K562 (cell line): ENCODE measurements at regions not wholly inside any gene's neighbourhood (a gene's known extent, or its start where the extent isn't known, plus 50 kb on each side); places are given as distances from the start of the nearest gene placed in this dataset.

Experiments used
- ATAC-seq: fragments of 200-7000 bp; cut with Tn5 transposase; 3 replicates; pipeline ENCODE4 v1.9.1; 2020; ENCODE audit warnings: moderate library complexity
- BruUV-seq: library from RNA; stranded (reverse); fragments of 400-500 nt; replicated peaks from 2 replicates; lab custom pipeline; 2021; lab: Mats Ljungman, UMichigan
- CTCF ChIA-PET: fragments of 300-600 bp; formaldehyde crosslinking; extraction: SDS; loops from one replicate; lab custom pipeline; 2021; ENCODE audit warnings: low intra/inter-chr PET ratio; lab: Yijun Ruan, JAX
- POLR2A ChIA-PET: fragments of 300-600, 350-650 bp; sonication (Branson Sonifier 250); formaldehyde crosslinking; extraction: SDS; loops from one replicate; lab custom pipeline; 2021; ENCODE audit warnings: antibody characterized with exemption, inconsistent platforms; lab: Yijun Ruan, JAX
- DNase-seq, 4 experiments: peaks; one replicate each; pipeline versions ENCODE4 v3.0.0 to v3.0.0-alpha.2; 2011 to 2018; ENCODE audit warnings: low spot score in 3 of 4, mixed read lengths in 3 of 4; ENCODE audit errors: extremely low read depth in 1 of 4
- FAIRE-seq: peaks from 2 replicates; lab custom pipeline; 2011; peaks lifted over from hg19 to GRCh38; lab: Jason Lieb, UNC
- H2AFZ ChIP-seq: 2 replicates; pipeline ENCODE4 v1.6.0; 2011; ENCODE audit warnings: low read depth, low read length, control low read depth, inconsistent platforms
- H3K27ac ChIP-seq: fragments of 200-600 bp; 3 replicates; pipeline ENCODE4 v1.8.0; 2011; ENCODE audit warnings: low read depth, mild to moderate bottlenecking, control low read depth, inconsistent platforms, low read length, moderate library complexity, mixed read lengths; ENCODE audit errors: extremely low read depth
- H3K27me3 ChIP-seq, 2 experiments: fragments of 300-600 bp in 1 of 2; 2 replicates in 1 of 2; 3 replicates in 1 of 2; pipeline versions ENCODE4 v1.6.0 to v1.8.0; 2011; ENCODE audit warnings: inconsistent platforms in 2 of 2, low read length in 2 of 2, mild to moderate bottlenecking in 1 of 2, mixed read lengths in 1 of 2, moderate library complexity in 1 of 2; ENCODE audit not compliant: control insufficient read depth in 2 of 2, insufficient read depth in 2 of 2
- H3K36me3 ChIP-seq: fragments of 300-600 bp; 3 replicates; pipeline ENCODE4 v1.8.0; 2011; ENCODE audit warnings: mild to moderate bottlenecking, low read length, inconsistent platforms; ENCODE audit not compliant: control insufficient read depth, insufficient read depth
- H3K4me1 ChIP-seq, 2 experiments: fragments of 200-600 bp in 1 of 2; replicated peaks in 1 of 2; 2 replicates in 1 of 2; 3 replicates in 1 of 2; pipeline versions ENCODE4 v1.5.1 to v1.8.0; 2011; ENCODE audit warnings: inconsistent platforms in 2 of 2, low read length in 2 of 2, mild to moderate bottlenecking in 1 of 2, mixed read lengths in 1 of 2, moderate library complexity in 1 of 2; ENCODE audit not compliant: control insufficient read depth in 2 of 2, insufficient read depth in 2 of 2
- H3K4me2 ChIP-seq: 2 replicates; pipeline ENCODE4 v1.6.1; 2011; ENCODE audit warnings: low read length, control low read depth, inconsistent platforms, mixed read lengths; ENCODE audit not compliant: insufficient read depth
- H3K4me3 ChIP-seq: fragments of 200-600 bp; sonication (generic), shearing (Covaris generic); 2 replicates; pipeline ENCODE4 v1.5.1; 2016; ENCODE audit warnings: control low read depth, inconsistent platforms
- H3K79me2 ChIP-seq: fragments of 200-600 bp; 3 replicates; pipeline ENCODE4 v1.8.0; 2011; ENCODE audit warnings: low read length, inconsistent platforms; ENCODE audit not compliant: control insufficient read depth, insufficient read depth
- H3K9ac ChIP-seq, 2 experiments: 2 replicates each; pipeline versions ENCODE4 v1.6.0 to v1.6.1; 2011; ENCODE audit warnings: low read depth in 2 of 2, low read length in 2 of 2, control low read depth in 1 of 2, inconsistent platforms in 1 of 2, mild to moderate bottlenecking in 1 of 2, mixed read lengths in 1 of 2; ENCODE audit not compliant: insufficient read depth in 1 of 2
- H3K9me1 ChIP-seq: one replicate; pipeline ENCODE4 v1.6.0; 2011; ENCODE audit warnings: inconsistent platforms, mild to moderate bottlenecking, low read length, moderate library complexity; ENCODE audit not compliant: control insufficient read depth, insufficient read depth
- H3K9me3 ChIP-seq: replicated peaks from 2 replicates; pipeline ENCODE4 v1.5.1; 2011; ENCODE audit warnings: low read depth, low read length, inconsistent platforms; ENCODE audit not compliant: control insufficient read depth, insufficient read depth
- H4K20me1 ChIP-seq: replicated peaks from 2 replicates; pipeline ENCODE4 v1.6.1; 2011; ENCODE audit warnings: low read length, inconsistent platforms, mixed read lengths; ENCODE audit not compliant: control insufficient read depth, insufficient read depth
- ATF3 ChIP-seq, 2 experiments: fragments of 450-650 bp in 1 of 2; sonication (generic) in 1 of 2; formaldehyde crosslinking in 1 of 2; IDR thresholded peaks in 1 of 2; conservative IDR thresholded peaks in 1 of 2; 2 replicates each; pipeline versions ENCODE4 v1.6.1 to v1.8.1; 2016 to 2023; ENCODE audit warnings: mild to moderate bottlenecking in 2 of 2, moderate library complexity in 2 of 2, inconsistent platforms in 1 of 2, missing genetic modification reagents in 1 of 2
- BRD4 ChIP-seq: fragments of 200-600 bp; sonication (generic); IDR thresholded peaks from 2 replicates; pipeline ENCODE4 v1.6.1; 2017; ENCODE audit warnings: inconsistent platforms
- PRDM10 ChIP-seq: fragments of 450-650 bp; IDR thresholded peaks from 2 replicates; pipeline ENCODE4 v1.6.1; 2018; ENCODE audit not compliant: partially characterized antibody
- RAD51 ChIP-seq: fragments of 450-650 bp; IDR thresholded peaks from 2 replicates; pipeline ENCODE4 v1.7.1; 2016; ENCODE audit warnings: low read depth, mild to moderate bottlenecking, borderline replicate concordance
- RERE ChIP-seq: sonication (generic); formaldehyde crosslinking; IDR thresholded peaks from 2 replicates; pipeline ENCODE4 v1.8.0; 2023; ENCODE audit warnings: missing genetic modification reagents, mild to moderate bottlenecking, borderline replicate concordance
- TCF15 ChIP-seq: fragments of 250-450 bp; sonication (Bioruptor Pico); IDR thresholded peaks from 2 replicates; pipeline ENCODE4 v1.8.0; 2022; ENCODE audit warnings: moderate library complexity, mild to moderate bottlenecking, inconsistent platforms
- ZNF121 ChIP-seq: sonication (generic); formaldehyde crosslinking; conservative IDR thresholded peaks from 2 replicates; pipeline ENCODE4 v1.8.0; 2022; ENCODE audit warnings: missing genetic modification reagents
- ZNF146 ChIP-seq: IDR thresholded peaks from one replicate; pipeline ENCODE4 v1.6.1; 2018; ENCODE audit warnings: missing compliant biosample characterization; ENCODE audit not compliant: unreplicated experiment
- ZNF785 ChIP-seq: fragments of 250-450 bp; sonication (Bioruptor Pico); IDR thresholded peaks from 2 replicates; pipeline ENCODE4 v1.4.0; 2020; ENCODE audit warnings: mild to moderate bottlenecking
- WGBS: fragments of 100-300 bp; shearing (Covaris generic); methylation state at CpG from one replicate; pipeline ENCODE4 v1.1.6; 2016; ENCODE audit warnings: low coverage, mixed read lengths; ENCODE audit not compliant: insufficient coverage; ENCODE audit errors: missing lambda C conversion rate; 5-methylcytosine and 5-hydroxymethylcytosine counted together
- in situ Hi-C: fragments of 300-500 bp; cut with MboI; formaldehyde crosslinking; loops from 4 replicates; pipeline ENCODE4 v1.15.0; 2018; ENCODE audit warnings: inconsistent platforms, mixed read lengths
- intact Hi-C: fragments of 100-400 bp; cut with micrococcal nuclease; formaldehyde crosslinking; loops from 2 replicates; pipeline ENCODE4 v1.14.2; 2022

GRCh38 chr4:53907772-53908171 is 156.6 kb downstream of the CHIC2 start:
- Histone ChIP-seq H2AFZ (no peak overlapping the region), H3K27me3 (peaks cover 4 to 10% of the 10 kb centered on the region in 2 experiments; a peak in 4 of 5 replicates), H3K9me1 (no peaks in the 10 kb centered on the region), H3K9me3 (no peaks in the 10 kb centered on the region), H3K36me3 (no peaks in the 10 kb centered on the region), H3K9ac (no peak overlapping the region), H3K79me2 (no peaks in the 10 kb centered on the region), H3K4me1 (peaks cover 0 to 5% of the 10 kb centered on the region in 2 experiments; a peak in 1 of 5 replicates), H4K20me1 (no peaks in the 10 kb centered on the region), H3K4me2 (no peak overlapping the region), H3K4me3 (no peak overlapping the region), H3K27ac (no peak overlapping the region)
- WGBS = 1% methylated on average over 5 of the region's 5 CpGs
- DNase-seq (no peak), FAIRE-seq (no peak), ATAC-seq (no peak)
- intact Hi-C loops = loop anchor here (1.0 to 10.0 kb wide), 3 partner anchors 311 to 893 kb away; no protein-coding TSS in a partner anchor
- ChIA-PET CTCF (no interaction called here), POLR2A (no interaction called here)
- BruUV-seq = no TSS peak
- in situ Hi-C loops = loop anchor here (5.0 kb wide), 1 partner anchor 320 kb away; the partner anchor contains the start of gene PDGFRA
- TF ChIP-seq ZNF146 (CRISPR knock-in tag) (no peak), ZNF785 (CRISPR knock-in tag) (no peak), ATF3 (IDR thresholded peaks at IDR 0.05) (no peak), ATF3 (CRISPR knock-in tag; conservative IDR thresholded peaks at IDR 0.05) (no peak), ZNF121 (CRISPR knock-in tag) (no peak), RERE (CRISPR knock-in tag) (no peak), RAD51 (no peak), BRD4 (no peak), PRDM10 (no peak), TCF15 (CRISPR knock-in tag) (no peak)
